HG02852 (cell line): ENCODE measurements at regions not wholly inside any gene's neighbourhood (a gene's known extent, or its start where the extent isn't known, plus 50 kb on each side); places are given as distances from the start of the nearest gene placed in this dataset.

ENCODE experiments used
- ATAC-seq: cut with Tn5 transposase; IDR thresholded peaks from one replicate; pipeline ENCODE4 v1.9.1; 2021; ENCODE audit warnings: mild to moderate bottlenecking, moderate library complexity; ENCODE audit not compliant: unreplicated experiment

DNA sequence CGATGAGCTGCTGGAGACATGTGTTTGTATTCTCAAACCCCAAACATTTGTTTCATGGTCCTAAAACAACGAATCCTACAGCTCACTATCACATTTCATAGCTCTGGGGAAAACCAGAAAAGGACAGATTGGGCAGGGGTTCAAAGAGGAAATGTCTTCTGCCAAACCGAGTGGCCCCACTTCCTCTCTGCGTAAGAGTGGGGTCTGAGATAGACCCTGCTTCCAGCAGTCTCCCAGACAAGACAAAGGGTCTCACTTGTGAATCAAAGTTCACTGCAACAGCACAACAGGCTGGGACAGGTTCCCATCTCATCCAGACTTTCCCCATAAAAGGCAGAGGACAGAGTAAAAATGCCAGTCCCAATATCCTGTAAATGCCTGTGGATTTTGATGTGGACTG, 276.2 kb upstream of the SLC24A2 start:
- ATAC-seq = no peak

DNA sequence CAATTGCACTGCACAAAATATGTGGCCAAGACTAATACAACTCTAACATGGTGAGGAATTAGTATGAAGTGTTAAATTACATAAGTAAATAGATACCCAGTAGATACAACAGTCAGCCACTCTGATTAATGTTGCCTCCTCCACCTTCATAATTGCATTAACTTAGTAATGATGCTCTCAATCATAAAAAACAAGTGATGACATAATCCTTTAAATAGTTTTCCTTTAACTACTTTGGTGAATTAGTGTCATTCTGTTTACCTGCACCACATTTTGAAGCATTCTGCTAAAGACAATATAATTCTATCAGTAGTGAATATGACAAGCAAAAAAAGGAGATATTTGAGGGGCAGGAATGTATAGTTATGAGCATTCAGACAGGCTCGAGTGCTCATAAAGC, 265.9 kb upstream of the SLC24A2 start:
- no peak for ATAC-seq

DNA sequence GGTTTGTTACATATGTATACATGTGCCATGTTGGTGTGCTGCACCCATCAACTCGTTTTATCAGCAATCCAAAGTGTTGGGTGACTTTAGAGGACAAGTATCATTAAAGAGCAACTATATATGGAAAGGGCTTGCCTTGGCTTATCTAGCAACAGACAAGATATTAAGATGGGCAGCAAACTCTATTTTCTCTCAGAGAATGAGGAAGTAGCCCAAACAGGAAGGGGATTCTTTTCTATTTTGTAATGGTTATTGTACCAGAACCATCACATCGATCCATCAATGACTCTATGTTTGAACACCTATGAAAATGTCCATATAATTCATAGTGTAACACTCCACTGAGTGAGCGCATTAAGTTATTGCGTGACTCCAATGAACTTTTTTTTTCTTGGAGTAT, 260.1 kb upstream of the SLC24A2 start:
- no peak for ATAC-seq

DNA sequence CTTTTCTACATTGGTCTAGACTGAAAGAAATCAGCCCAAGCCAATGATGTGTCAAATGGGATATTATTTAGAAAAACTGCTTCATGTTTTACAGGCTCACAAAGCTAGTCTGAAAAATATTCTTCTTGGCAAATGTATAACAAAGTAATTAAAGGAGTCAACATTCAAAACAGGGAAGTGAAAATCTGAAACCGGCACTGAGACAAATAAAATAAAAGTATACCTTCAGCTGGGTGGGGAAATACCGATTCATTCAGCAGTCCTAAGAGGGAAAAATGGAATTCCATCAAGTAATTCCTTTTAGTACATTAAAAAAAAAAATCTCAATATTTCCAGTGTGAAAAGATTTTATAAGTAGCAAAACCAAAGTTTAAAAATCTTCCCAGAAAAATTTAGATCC, 259.6 kb upstream of the SLC24A2 start:
- no peak for ATAC-seq

DNA sequence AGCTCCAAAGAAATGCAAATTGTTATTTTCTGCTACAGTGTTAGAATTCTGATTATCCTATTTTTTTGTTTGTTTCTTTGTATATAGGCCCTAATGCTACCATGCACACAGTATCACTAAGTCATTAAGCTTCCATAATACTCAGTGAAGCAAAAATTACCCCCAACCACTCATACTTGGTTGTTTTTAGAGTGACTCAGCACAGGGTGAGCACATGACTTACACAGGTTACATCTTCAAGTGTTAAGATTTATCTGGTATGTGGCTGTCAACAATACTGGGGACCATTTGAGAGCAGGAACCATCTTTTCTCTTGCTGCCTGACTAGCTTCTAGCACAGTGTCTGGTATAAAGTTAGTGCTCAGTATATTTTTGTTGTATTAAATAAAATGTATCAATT, 255.8 kb upstream of the SLC24A2 start:
- ATAC-seq = no peak

DNA sequence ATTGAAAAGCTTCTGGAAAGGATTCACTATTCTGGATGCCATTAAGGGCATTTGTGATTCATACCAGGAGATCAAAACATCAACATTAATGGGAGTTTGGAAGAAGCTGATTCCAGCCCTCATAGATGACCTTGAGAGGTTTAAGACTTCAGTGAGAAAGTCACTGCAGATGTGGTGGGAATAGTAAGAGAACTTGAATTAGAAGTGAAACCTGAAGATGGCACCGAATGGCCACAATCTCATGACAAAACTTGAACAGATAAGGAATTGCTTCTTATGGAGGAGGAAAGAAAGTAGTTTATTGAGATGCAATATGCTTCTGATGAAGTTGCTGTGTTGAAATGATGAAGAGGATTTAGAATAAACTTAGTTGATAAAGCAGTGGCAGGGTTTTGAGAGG, 254.6 kb upstream of the SLC24A2 start:
- ATAC-seq = peak; percentile 46

DNA sequence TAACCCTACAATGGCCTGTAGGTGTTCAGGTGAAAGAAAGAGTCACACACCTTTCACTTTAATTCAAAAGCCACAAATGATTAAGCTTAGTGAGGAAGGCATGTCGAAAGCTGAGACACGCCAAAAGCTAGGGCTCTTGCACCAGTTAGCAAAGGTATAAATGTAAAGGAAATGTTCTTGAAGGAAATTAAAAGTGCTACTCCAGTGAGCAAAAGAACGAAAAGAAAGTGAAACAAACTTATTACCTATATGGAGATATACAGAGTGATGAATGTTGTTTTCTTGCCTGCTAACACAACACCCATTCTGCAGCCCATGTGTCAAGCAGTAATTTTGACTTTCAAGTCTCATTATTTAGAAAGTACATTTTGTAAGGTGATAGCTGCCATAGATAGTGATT, 254.2 kb upstream of the SLC24A2 start:
- peak; percentile 66 for ATAC-seq

DNA sequence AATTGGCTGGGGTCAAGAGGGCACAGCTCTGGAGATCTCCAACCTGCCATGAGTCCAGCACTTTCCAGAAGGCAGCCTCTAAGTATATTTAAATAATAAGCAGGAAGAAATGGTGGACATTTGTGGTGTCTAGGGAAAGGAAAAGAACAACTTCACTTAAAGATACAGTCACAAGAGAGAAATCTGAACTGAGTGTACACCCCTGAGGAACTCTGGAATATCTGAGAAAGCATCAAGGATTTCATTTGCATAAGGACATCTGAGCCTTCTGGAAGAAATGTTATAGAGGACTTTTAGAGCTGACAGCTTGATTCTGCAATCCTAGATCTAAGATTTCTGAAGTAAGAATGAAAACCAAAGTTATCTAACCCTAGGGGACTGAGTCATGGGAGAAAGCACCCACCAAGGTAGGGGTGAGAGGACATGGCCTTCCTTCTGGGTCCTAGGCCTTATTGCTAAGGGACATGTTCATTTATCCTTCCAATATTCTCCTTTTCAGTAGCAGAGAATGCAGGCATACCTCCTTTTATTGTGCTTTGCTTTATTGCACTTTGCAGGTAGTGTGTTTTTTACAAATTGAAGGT, 253.4 kb upstream of the SLC24A2 start:
- ATAC-seq = no peak

DNA sequence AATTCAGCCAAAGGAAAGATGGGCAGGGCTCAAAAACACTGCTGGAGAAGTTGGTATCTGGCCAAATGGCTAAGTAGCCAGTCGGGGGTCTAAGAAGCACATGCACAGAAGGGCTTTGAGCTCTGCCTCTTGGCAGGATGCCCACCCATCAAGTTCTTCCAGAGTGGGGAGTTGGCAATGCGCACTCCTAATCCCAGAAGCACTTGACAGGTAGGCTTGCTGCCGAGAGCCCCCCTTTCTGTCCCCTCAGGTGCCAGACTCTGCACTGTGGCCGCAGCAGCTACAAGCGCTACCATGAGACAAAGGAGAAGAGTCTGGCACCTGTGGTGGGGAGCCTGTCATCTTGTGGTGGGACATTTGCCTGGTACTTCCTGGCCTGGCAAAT, 252.9 kb upstream of the SLC24A2 start:
- no peak for ATAC-seq

DNA sequence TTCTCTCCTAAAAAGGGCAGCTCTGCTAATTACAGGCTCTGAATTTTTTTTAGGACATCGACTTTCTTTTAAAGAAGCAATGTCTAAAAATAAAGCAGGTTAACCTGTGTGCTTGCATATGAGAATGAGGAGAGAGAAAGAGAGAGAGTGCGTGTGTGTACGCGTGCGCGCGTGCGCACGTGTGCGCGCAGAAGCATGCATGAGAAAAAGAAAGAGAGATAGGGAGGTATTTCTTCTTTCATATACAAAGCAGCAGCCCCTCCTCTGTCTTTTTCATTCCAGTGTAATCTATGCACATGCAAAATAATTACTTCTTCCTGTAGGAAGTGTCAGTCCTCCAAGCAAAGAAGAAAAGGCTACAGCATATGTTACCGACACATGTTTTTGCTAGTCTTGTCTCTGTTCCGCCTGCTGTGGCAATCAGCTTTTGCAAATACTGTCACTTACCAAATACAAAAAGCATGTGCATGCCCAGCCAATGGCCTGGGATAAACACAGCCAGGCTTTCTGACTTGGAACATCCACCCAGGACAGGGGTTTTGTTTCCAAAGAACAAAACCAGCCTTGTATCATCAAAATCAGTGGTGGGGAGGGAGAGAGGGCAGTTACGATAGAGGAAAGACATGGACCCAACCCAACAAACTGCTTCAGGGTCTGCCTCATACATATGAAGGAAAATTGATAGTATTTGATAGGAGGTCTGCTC, 252.3 kb upstream of the SLC24A2 start:
- no peak for ATAC-seq

DNA sequence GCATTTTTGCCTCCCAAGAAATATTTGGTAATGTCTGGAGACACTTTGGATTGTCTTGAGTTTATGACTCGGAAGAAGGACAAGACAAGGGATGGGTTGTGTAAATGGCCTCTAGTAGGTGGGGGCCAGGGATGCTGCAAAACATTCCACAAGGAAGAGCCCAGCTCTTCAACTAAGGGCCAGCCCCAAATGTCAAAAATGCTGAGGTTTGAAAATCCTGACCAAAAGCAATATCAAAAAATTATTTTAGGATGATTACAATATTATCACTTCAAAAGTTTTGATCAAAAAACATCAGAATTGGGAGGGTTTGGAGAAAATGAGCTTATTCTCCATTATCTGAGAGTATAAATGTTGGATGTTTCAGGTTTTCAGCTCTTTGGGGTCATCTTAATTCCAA, 248.9 kb upstream of the SLC24A2 start:
- no peak for ATAC-seq

DNA sequence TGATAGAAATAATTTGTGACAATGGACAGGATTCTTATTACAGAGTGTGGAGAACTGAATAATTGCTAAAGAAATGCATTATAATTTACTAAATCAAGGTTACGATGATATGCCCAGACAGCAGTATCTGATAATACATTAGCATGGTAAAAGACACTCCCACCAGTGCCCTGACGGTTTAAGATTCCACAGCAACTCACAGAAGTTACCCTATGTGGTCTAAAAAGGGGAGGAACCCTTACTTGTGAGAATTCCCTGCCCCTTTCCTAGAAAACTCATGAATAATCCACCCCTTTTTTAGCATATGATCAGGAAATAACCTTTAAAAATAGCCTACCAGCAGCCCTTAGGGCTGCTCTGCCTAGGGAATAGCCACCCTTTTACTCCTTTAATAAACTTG, 244.7 kb upstream of the SLC24A2 start:
- no peak for ATAC-seq

DNA sequence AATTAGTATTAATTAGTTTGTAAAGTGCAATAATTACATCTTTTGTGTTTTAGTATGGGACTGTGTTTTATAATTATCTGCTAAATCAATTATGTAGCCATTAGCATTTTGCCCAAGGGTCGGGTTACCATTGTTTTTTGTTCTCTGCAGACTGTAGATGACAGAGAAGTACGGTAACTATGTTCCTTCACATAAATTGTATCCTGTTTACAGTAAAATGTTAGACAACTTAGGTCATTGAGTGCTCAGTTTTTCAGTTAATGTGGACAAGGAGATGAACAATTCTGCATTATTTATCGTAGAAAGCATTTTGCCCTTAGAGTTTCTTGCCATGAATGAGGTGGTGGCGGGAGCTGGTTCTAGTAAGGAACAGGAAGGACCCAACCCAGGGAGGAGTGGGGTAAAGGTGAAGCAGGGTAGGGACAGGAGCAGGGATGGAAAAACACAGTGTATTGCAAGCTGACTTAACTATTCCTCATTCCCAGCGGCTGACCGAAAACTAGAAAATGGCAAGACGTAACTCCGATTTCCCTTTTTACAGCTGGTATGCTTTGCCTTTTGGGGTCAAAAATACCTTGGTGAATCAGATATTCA, 243.7 kb upstream of the SLC24A2 start:
- ATAC-seq = no peak

DNA sequence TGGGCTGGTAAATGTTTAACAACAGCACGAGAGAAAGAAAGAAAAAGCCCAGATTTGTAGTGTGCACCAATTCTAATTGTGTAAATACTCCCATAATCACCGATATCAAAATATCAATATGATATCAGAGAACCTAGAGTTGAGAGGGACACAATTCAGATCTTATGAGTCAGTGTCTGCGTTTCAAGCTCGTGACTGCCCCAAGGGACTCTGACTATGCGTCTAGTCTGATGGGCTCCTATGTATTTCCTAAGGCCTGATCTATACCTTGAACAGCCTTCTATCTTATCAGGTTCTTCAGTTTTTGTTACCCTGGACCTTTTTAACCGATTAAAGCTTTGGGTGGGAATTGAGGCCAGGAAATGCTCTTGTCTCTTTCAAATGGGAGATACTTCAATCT, 243.0 kb upstream of the SLC24A2 start:
- ATAC-seq = no peak

DNA sequence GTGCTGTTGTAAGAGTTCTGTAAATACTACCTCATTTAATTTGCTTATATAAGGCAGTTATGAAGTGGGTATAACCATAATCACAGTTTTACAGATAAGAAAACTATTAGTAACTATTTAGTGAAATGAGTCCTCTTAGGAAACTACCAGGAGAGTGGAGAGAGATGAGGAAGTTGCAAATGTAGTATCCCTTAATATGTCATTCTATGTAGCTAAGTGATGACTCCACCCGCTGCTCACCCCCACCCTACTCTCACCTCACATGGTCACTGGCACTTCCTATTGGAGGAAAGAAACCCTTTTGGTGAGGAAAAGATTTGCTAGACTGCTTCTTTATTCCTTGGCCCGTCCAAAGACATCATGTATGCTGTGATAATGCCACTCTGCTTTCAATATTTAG, 241.8 kb upstream of the SLC24A2 start:
- peak; percentile 11 for ATAC-seq

DNA sequence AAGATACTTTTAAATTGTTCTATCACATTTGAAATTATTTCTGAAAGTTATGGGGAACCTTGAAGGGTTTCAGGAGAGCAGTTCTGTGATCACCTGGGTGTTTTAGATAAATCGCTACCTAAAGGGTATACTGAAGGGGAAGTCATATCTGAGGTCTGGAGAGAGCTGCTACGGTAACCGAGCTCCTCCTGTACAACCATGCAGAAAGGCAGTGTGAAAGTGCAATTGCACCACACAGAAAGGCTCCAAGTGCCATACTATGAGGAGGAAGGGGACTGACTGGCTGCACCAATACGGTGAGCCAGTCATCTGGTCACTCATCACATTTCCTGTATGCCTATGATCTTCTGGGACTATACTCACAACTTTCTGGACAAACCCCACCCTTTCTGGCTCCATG, 241.4 kb upstream of the SLC24A2 start:
- ATAC-seq = peak; percentile 65

DNA sequence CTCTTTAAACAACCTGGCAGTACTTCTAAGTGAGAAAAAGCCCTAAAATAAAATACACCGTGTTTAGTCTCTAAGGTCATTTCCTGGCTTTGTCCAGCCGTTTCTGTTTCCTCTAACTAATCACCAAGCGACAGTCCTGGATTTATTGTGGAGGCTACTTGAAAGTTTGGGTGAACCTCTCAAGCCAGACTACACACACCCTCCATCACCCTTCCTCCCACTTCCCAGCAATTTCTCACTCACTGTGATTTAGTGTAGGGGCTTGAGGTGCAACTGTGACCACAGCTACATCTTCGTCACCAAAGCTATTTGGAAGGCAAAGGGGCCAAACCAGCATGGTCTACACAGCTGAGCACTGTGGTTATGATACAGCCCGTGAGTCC, 240.0 kb upstream of the SLC24A2 start:
- ATAC-seq = no peak

DNA sequence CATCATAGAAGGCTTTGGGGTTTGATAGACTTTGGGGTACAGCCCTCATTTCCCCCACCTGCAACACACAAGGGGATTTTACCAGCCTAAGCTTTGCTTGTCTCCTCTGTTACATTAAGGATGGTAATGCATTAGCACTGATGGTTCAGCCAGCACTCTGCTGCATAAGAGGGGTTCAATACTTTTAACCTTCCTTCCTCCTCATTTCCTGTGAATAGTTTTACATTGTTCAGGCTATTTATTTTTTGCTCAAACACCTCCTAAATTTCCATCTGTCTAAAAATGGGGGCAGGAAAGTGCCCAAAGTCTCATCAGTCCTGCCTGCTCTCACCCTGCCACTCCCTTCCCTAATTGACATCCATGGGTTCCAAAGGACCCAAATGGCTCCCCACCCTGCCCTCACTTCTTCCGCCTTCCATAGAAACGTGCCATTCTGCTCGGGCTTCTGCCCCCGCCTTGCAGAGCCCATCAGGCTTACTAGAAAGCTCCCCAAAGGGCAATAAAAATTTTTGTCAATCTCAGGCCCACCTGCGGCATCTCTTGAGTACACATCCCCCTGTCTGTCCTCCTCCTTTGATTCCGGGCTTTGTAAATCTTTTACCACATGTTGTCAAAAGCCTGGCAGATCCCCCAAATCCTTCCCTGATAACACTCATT, 239.5 kb upstream of the SLC24A2 start:
- no peak for ATAC-seq

DNA sequence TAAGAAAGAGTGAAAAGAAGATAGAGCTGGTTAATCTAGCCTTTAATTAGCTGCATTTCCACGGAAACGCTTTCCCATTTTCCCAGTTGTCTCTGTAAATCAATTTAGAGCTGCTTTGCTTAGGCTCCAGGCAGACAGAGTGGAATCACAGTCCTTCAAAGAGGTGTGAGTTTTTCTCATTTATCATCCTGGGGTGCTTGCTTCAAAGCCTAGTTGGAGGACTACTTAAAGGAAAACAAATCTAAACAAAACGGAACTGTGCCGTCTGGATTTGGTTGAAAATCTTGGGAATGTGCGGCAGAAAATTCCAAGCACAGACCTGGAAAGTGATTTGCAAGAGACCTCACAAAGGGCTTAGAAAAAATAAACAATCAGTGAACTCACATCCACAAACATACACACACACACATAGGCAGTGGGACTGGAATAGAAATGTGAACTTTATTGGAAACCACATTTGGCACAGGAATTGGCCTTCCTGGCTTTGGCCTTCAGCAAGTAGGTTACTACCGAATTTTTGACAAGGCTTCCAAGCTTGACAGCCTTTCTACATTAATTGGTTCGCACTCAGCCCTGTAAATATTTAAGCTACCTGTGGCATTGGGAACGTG, 235.2 kb upstream of the SLC24A2 start:
- no peak for ATAC-seq

DNA sequence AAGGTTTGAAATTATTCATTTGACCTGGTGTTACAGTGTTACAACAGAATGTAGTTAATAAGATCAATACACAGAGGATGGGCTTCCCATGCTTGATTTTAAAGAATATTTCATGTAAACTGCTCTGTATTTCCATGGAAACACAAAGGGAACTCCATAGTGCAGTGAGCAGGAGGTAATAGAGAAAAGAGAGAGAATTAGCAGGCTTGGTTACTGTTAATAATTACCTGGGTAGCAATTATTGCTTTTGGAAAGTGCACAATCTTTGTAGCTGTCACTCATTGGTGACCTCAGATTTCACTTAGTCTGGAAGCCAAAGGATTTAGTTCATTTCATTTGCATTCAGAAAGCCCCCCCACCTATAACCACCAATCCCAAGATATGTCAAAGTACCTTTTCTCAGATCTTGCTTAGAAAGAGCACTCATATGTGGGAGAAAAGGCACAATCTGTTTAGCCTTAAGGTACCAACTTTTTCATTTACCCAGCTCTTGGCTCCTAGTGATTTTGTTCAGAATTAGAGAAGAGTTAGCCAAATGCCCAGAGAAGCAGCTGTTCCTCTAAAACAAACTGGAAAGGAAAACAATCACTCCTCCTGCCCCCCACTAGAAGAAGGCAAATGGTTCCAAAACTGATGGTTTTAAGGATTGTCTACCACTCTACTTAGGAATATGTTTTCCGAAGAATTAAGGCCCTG, 234.5 kb upstream of the SLC24A2 start:
- no peak for ATAC-seq

DNA sequence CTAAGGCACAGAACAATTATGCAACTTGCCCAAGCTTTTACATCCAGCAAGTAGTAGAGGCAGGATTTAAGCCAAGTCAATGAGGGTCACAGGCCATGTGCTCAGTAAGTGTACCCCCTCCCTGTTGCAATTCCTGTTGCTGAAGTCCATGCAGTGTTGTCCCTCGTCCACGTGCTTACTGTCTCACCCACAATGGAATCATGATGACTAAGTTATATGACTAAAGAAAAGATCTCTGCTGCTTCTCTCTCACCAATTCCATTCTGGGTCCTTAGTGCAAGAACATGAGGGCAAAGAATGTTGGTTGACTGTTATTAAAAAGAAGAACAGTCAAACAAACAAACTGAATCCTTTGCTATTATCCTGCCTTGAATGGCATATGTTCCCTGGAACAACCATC, 233.6 kb upstream of the SLC24A2 start:
- ATAC-seq = no peak
